ENCODE measurements at regions not wholly inside any gene's neighbourhood (a gene's known extent, or its start where the extent isn't known, plus 50 kb on each side); places are given as distances from the start of the nearest gene placed in this dataset.

GRCh38 chr10:108238261-108238660 is 1073.8 kb upstream of the SORCS1 start:
- Histone ChIP-seq H3K4me3 (no peak overlapping the region), H3K9me3 (peaks cover 0 to 7% (median 3%) of the 10 kb centered on the region in 8 donors), H3K27me3 (replicated peaks in 1 of 7) (no peaks in the 10 kb centered on the region), H3K36me3 (no peaks in the 10 kb centered on the region), H3K27ac (no peak overlapping the region), H3K4me1 (no peaks in the 10 kb centered on the region)
- no peak for DNase-seq
- intact Hi-C loops (cut with DNase I; ENCODE audit: low total_unique reads) = no loop called here
- TF ChIP-seq POLR2AphosphoS5 (IDR thresholded peaks at IDR 0.05) (no peak), POLR2A (IDR thresholded peaks at IDR 0.05) (no peak), CTCF (IDR thresholded peaks at IDR 0.05 in 8 of 11, conservative IDR thresholded peaks at IDR 0.05 in 3 of 11) (no peak)
- 35 to 68% (median 56%) methylated on average over 1 of the region's 1 CpG for WGBS, 5 donors

GRCh38 chr10:108230478-108231170 is 1066.1 kb upstream of the SORCS1 start:
- no peak overlapping the region for H3K27ac ChIP-seq
- intact Hi-C loops (cut with DNase I; ENCODE audit: low total_unique reads) = no loop called here
- no peaks in the 10 kb centered on the region for H3K36me3 ChIP-seq
- TF ChIP-seq POLR2A (IDR thresholded peaks at IDR 0.05) (no peak), POLR2AphosphoS5 (IDR thresholded peaks at IDR 0.05) (no peak), CTCF (IDR thresholded peaks at IDR 0.05 in 8 of 11, conservative IDR thresholded peaks at IDR 0.05 in 3 of 11) (no peak)
- H3K27me3 ChIP-seq (replicated peaks in 1 of 7) = no peaks in the 10 kb centered on the region
- WGBS, 5 donors = 64 to 78% (median 72%) methylated on average over 5 of the region's 5 CpGs
- no peaks in the 10 kb centered on the region for H3K4me1 ChIP-seq
- H3K9me3 ChIP-seq = no peaks in the 10 kb centered on the region
- no peak for DNase-seq
- no peak overlapping the region for H3K4me3 ChIP-seq

- no peak overlapping the region for H3K27ac ChIP-seq
- no peak for DNase-seq
- TF ChIP-seq POLR2A (IDR thresholded peaks at IDR 0.05) = no peak
- peaks cover 0 to 15% (median 3%) of the 10 kb centered on the region in 8 donors for H3K9me3 ChIP-seq
- H3K4me3 ChIP-seq = no peak overlapping the region
- H3K27me3 ChIP-seq (replicated peaks in 1 of 7) = no peaks in the 10 kb centered on the region
- no peaks in the 10 kb centered on the region for H3K36me3 ChIP-seq
- H3K4me1 ChIP-seq = no peaks in the 10 kb centered on the region
- intact Hi-C loops (cut with DNase I; ENCODE audit: low total_unique reads) = no loop called here
- 92 to 98% (median 97%) methylated on average over 2 of the region's 2 CpGs for WGBS, 5 donors
Observed at GRCh38 chr10:108208732-108209131, 1044.2 kb upstream of the SORCS1 start.

GRCh38 chr10:108208038-108208437 is 1043.5 kb upstream of the SORCS1 start:
- TF ChIP-seq POLR2A (IDR thresholded peaks at IDR 0.05) (no peak), CTCF (IDR thresholded peaks at IDR 0.05 in 8 of 11, conservative IDR thresholded peaks at IDR 0.05 in 3 of 11) (no peak), POLR2AphosphoS5 (IDR thresholded peaks at IDR 0.05) (no peak)
- no peak for DNase-seq
- H3K36me3 ChIP-seq = no peaks in the 10 kb centered on the region
- H3K4me3 ChIP-seq = no peak overlapping the region
- H3K27me3 ChIP-seq (replicated peaks in 1 of 7) = no peaks in the 10 kb centered on the region
- intact Hi-C loops (cut with DNase I; ENCODE audit: low total_unique reads) = no loop called here
- 36 to 64% (median 43%) methylated on average over 3 of the region's 3 CpGs for WGBS, 5 donors
- no peaks in the 10 kb centered on the region for H3K4me1 ChIP-seq
- peaks cover 0 to 15% (median 3%) of the 10 kb centered on the region in 8 donors for H3K9me3 ChIP-seq
- H3K27ac ChIP-seq = no peak overlapping the region

All from spleen (tissue), 11 donors.